H1 (cell line): ENCODE measurements at regions not wholly inside any gene's neighbourhood (a gene's known extent, or its start where the extent isn't known, plus 50 kb on each side); places are given as distances from the start of the nearest gene placed in this dataset.

ENCODE experiments used
- CTCF ChIA-PET: fragments of 300-600 bp; sonication (Branson Sonifier 250); formaldehyde crosslinking; loops from one replicate; lab custom pipeline; 2021; ENCODE audit not compliant: partially characterized antibody; lab: Charles Lee
- POLR2A ChIA-PET: fragments of 300-600 bp; sonication (Branson Sonifier 250); formaldehyde crosslinking; loops from one replicate; lab custom pipeline; 2021; ENCODE audit warnings: inconsistent platforms; ENCODE audit not compliant: partially characterized antibody; lab: Charles Lee
- DNase-seq, 2 experiments: peaks; one replicate each; pipeline versions ENCODE4 v3.0.0 to v3.0.0-alpha.2; 2010 to 2022; ENCODE audit warnings: low spot score in 2 of 2, low read depth in 1 of 2, mixed read lengths in 1 of 2
- FAIRE-seq: peaks from 2 replicates; lab custom pipeline; 2011; peaks lifted over from hg19 to GRCh38; lab: Jason Lieb, UNC
- H2AFZ ChIP-seq: 2 replicates; pipeline ENCODE4 v1.8.1; 2012; ENCODE audit warnings: low read length, inconsistent platforms
- H2AK5ac ChIP-seq: 2 replicates; pipeline ENCODE4 v1.6.1; 2013; ENCODE audit warnings: low read depth, low read length
- H2BK120ac ChIP-seq: replicated peaks from 2 replicates; pipeline ENCODE3; 2013; ENCODE audit warnings: low read depth, low read length, inconsistent platforms
- H2BK12ac ChIP-seq: 2 replicates; pipeline ENCODE4 v1.6.1; 2013; ENCODE audit warnings: low read depth, low read length
- H2BK15ac ChIP-seq: 2 replicates; pipeline ENCODE4 v1.6.1; 2013; ENCODE audit warnings: low read length
- H2BK20ac ChIP-seq: 2 replicates; pipeline ENCODE4 v1.6.1; 2013; ENCODE audit warnings: low read length
- H2BK5ac ChIP-seq: 2 replicates; pipeline ENCODE4 v1.6.1; 2013; ENCODE audit warnings: low read depth, low read length
- H3K14ac ChIP-seq: 2 replicates; pipeline ENCODE4 v1.6.1; 2013; ENCODE audit warnings: inconsistent platforms; ENCODE audit not compliant: insufficient read length
- H3K18ac ChIP-seq: 2 replicates; pipeline ENCODE4 v1.6.1; 2013; ENCODE audit warnings: low read length; ENCODE audit errors: extremely low read depth
- H3K23ac ChIP-seq: 2 replicates; pipeline ENCODE4 v1.6.1; 2013; ENCODE audit warnings: inconsistent platforms; ENCODE audit not compliant: insufficient read length
- H3K23me2 ChIP-seq: 2 replicates; pipeline ENCODE4 v1.6.1; 2013; ENCODE audit warnings: low read depth, low read length
- H3K27ac ChIP-seq: 2 replicates; pipeline ENCODE4 v1.6.1; 2011; ENCODE audit warnings: low read depth, low read length, inconsistent platforms
- H3K27me3 ChIP-seq, 4 experiments: replicated peaks in 1 of 4; 1 replicate in 1 of 4; 2 replicates in 3 of 4; pipeline versions ENCODE4 v1.6.1 to v1.8.1; 2011 to 2013; ENCODE audit warnings: low read length in 3 of 4, mild to moderate bottlenecking in 3 of 4, inconsistent platforms in 2 of 4, mixed read lengths in 2 of 4, moderate library complexity in 1 of 4; ENCODE audit not compliant: control insufficient read depth in 3 of 4, insufficient read depth in 3 of 4; ENCODE audit errors: extremely low read depth in 1 of 4
- H3K36me3 ChIP-seq, 4 experiments: 2 replicates each; pipeline versions ENCODE4 v1.6.1 to v1.8.1; 2011 to 2013; ENCODE audit warnings: mild to moderate bottlenecking in 4 of 4, low read length in 3 of 4, moderate library complexity in 2 of 4, control low read depth in 1 of 4, inconsistent platforms in 1 of 4; ENCODE audit not compliant: insufficient read depth in 4 of 4, control insufficient read depth in 2 of 4
- H3K4ac ChIP-seq: replicated peaks from 2 replicates; pipeline ENCODE3; 2013; ENCODE audit warnings: low read length, low read depth, mixed read lengths, inconsistent platforms; ENCODE audit not compliant: insufficient read length
- H3K4me1 ChIP-seq, 4 experiments: replicated peaks in 1 of 4; 1 replicate in 1 of 4; 2 replicates in 3 of 4; pipeline versions ENCODE4 v1.6.1 to v1.8.1; 2011 to 2013; ENCODE audit warnings: low read length in 3 of 4, inconsistent platforms in 2 of 4, mixed read lengths in 1 of 4; ENCODE audit not compliant: insufficient read depth in 4 of 4, control insufficient read depth in 3 of 4
- H3K4me2 ChIP-seq, 2 experiments: 2 replicates each; pipeline versions ENCODE4 v1.6.1 to v1.8.1; 2011 to 2013; ENCODE audit warnings: low read depth in 2 of 2, low read length in 2 of 2, control low read depth in 1 of 2, inconsistent platforms in 1 of 2, mild to moderate bottlenecking in 1 of 2; ENCODE audit not compliant: insufficient read depth in 1 of 2
- H3K4me3 ChIP-seq, 4 experiments: fragments of 200-600, 300-600 bp in 1 of 4; sonication (generic), shearing (Covaris generic), sonication (Bioruptor Twin) in 1 of 4; 2 replicates each; pipeline versions ENCODE4 v1.5.1 to v1.8.1; 2011 to 2016; ENCODE audit warnings: low read length in 4 of 4, low read depth in 3 of 4, control low read depth in 2 of 4, inconsistent platforms in 2 of 4, mild to moderate bottlenecking in 2 of 4, mixed read lengths in 1 of 4, moderate library complexity in 1 of 4; ENCODE audit not compliant: insufficient read depth in 2 of 4; ENCODE audit errors: extremely low read depth in 1 of 4
- H3K56ac ChIP-seq: replicated peaks from 2 replicates; pipeline ENCODE3; 2013; ENCODE audit warnings: low read depth, mild to moderate bottlenecking, mixed read lengths, low read length, inconsistent platforms; ENCODE audit not compliant: insufficient read length
- H3K79me1 ChIP-seq: 2 replicates; pipeline ENCODE4 v1.6.1; 2013; ENCODE audit warnings: low read depth, low read length, control low read depth
- H3K79me2 ChIP-seq, 2 experiments: 2 replicates each; pipeline versions ENCODE4 v1.6.1 to v1.8.1; 2012 to 2013; ENCODE audit warnings: low read length in 2 of 2, mild to moderate bottlenecking in 2 of 2, inconsistent platforms in 1 of 2; ENCODE audit not compliant: insufficient read depth in 2 of 2, control insufficient read depth in 1 of 2
- H3K9ac ChIP-seq, 4 experiments: replicated peaks in 1 of 4; 1 replicate in 1 of 4; 2 replicates in 3 of 4; pipeline versions ENCODE4 v1.6.1 to v1.8.1; 2011 to 2013; ENCODE audit warnings: low read depth in 3 of 4, low read length in 3 of 4, control low read depth in 2 of 4, mild to moderate bottlenecking in 2 of 4, moderate library complexity in 2 of 4, inconsistent platforms in 1 of 4; ENCODE audit errors: extremely low read depth in 1 of 4
- H3K9me3 ChIP-seq, 2 experiments: 2 replicates each; pipeline versions ENCODE4 v1.6.1 to v1.8.1; 2012 to 2013; ENCODE audit warnings: mild to moderate bottlenecking in 2 of 2, moderate library complexity in 2 of 2, control low read depth in 1 of 2, inconsistent platforms in 1 of 2, low read depth in 1 of 2, low read length in 1 of 2, mixed read lengths in 1 of 2; ENCODE audit not compliant: insufficient read depth in 2 of 2
- H4K20me1 ChIP-seq, 2 experiments: replicated peaks in 1 of 2; 2 replicates each; pipeline versions ENCODE3 to v1.8.1; 2011 to 2013; ENCODE audit warnings: inconsistent platforms in 2 of 2, low read length in 2 of 2, mild to moderate bottlenecking in 1 of 2; ENCODE audit not compliant: insufficient read depth in 2 of 2, control insufficient read depth in 1 of 2
- H4K5ac ChIP-seq: 2 replicates; pipeline ENCODE4 v1.6.1; 2013; ENCODE audit warnings: low read length, low read depth, mixed read lengths, inconsistent platforms; ENCODE audit not compliant: insufficient read length
- H4K8ac ChIP-seq: 2 replicates; pipeline ENCODE4 v1.8.0; 2013; ENCODE audit warnings: mild to moderate bottlenecking, moderate library complexity, low read length, inconsistent platforms; ENCODE audit not compliant: insufficient read depth; ENCODE audit errors: extremely low read depth
- H4K91ac ChIP-seq: replicated peaks from 2 replicates; pipeline ENCODE3; 2013; ENCODE audit warnings: low read length, mixed read lengths, inconsistent platforms; ENCODE audit not compliant: insufficient read length
- ASH2L ChIP-seq: fragments of 200-600, 300-600 bp; sonication (generic); IDR thresholded peaks from one replicate; pipeline ENCODE4 v1.7.1; 2017; ENCODE audit warnings: low read length
- CHD2 ChIP-seq: IDR thresholded peaks from 2 replicates; pipeline ENCODE4 v1.6.1; 2012; ENCODE audit warnings: low read length, improper control_type of control experiment
- FOSL1 ChIP-seq: IDR thresholded peaks from 2 replicates; pipeline ENCODE4 v1.6.1; 2011; ENCODE audit warnings: mild to moderate bottlenecking, low read depth, low read length, moderate library complexity; ENCODE audit not compliant: insufficient read depth
- HDAC6 ChIP-seq: IDR thresholded peaks from one replicate; pipeline ENCODE4 v1.7.1; 2012; ENCODE audit warnings: low read depth, mild to moderate bottlenecking, inconsistent platforms, low read length, moderate library complexity
- KDM5A ChIP-seq: fragments of 200-600 bp; IDR thresholded peaks from 2 replicates; pipeline ENCODE4 v1.7.1; 2012; ENCODE audit warnings: mild to moderate bottlenecking, low read length, inconsistent platforms, mixed read lengths
- RAD21 ChIP-seq, 2 experiments: IDR thresholded peaks in 1 of 2; conservative IDR thresholded peaks in 1 of 2; 2 replicates each; pipeline ENCODE4 v1.6.1; 2011; ENCODE audit warnings: low read depth in 2 of 2, low read length in 2 of 2, improper control_type of control experiment in 1 of 2, inconsistent platforms in 1 of 2, mild to moderate bottlenecking in 1 of 2, moderate library complexity in 1 of 2
- SUZ12 ChIP-seq: fragments of 200-600 bp; sonication (generic); IDR thresholded peaks from 2 replicates; pipeline ENCODE4 v1.6.1; 2012; ENCODE audit warnings: mild to moderate bottlenecking, inconsistent platforms, low read length, moderate library complexity, mixed read lengths
- TCF12 ChIP-seq: IDR thresholded peaks from 2 replicates; pipeline ENCODE4 v1.6.1; 2011; ENCODE audit warnings: low read depth, mild to moderate bottlenecking, low read length
- YY1 ChIP-seq: IDR thresholded peaks from 2 replicates; pipeline ENCODE4 v1.6.1; 2011; ENCODE audit warnings: low read depth, mild to moderate bottlenecking, low read length
- ZNF274 ChIP-seq: IDR thresholded peaks from 2 replicates; pipeline ENCODE4 v1.7.0; 2012; ENCODE audit warnings: low read length, borderline replicate concordance; ENCODE audit errors: extremely low read depth
- WGBS, 2 experiments: shearing (Covaris generic) in 1 of 2; methylation state at CpG; one replicate each; pipeline versions ENCODE4 v1.1.6 to v1.1.7; 2013 to 2015; ENCODE audit warnings: low lambda C conversion rate in 2 of 2, mixed read lengths in 2 of 2, inconsistent platforms in 1 of 2, low coverage in 1 of 2, missing lambda C conversion rate in 1 of 2; ENCODE audit not compliant: insufficient replicate concordance in 2 of 2, insufficient coverage in 1 of 2, insufficient read length in 1 of 2; ENCODE audit errors: extremely low coverage in 1 of 2, missing lambda C conversion rate in 1 of 2; 5-methylcytosine and 5-hydroxymethylcytosine counted together
- TF ChIP-seq, protein P1 (sequence below), 3 experiments: IDR thresholded peaks; 1 replicate in 2 of 3; 2 replicates in 1 of 3; pipeline versions ENCODE4 v1.5.1 to v1.6.1; 2011; ENCODE audit warnings: low read length in 3 of 3, mild to moderate bottlenecking in 3 of 3, inconsistent platforms in 2 of 3, low read depth in 1 of 3, moderate library complexity in 1 of 3; ENCODE audit not compliant: insufficient read depth in 1 of 3; ENCODE audit errors: control extremely low read depth in 1 of 3

DNA sequence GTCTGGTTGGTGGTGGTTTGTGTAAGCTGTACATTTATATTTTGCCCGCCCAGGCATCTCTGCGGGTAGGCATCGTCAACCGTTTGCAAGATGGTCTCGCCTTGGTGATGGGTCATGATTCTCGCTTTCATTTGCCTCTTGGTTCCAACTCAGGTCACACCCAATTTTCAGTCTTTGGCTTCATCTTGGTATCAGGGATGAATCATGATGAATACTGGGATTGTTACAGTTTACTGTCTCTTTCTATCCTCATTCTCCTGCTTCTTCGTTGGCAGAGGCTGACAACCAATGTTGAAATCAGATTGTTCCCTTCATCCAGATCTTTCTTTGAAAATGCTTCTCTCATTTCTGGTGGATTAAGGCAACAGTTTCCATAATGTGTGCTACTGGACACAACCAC, 129.7 kb upstream of the KAZN start:
- Histone ChIP-seq H3K79me2 (no peaks in the 10 kb centered on the region), H2BK5ac (no peak overlapping the region), H4K5ac (no peak overlapping the region), H4K91ac (no peak overlapping the region), H4K20me1 (no peaks in the 10 kb centered on the region)
- TF ChIP-seq HDAC6 (no peak), ZNF274 (no peak), TCF12 (no peak), CHD2 (no peak), ASH2L (no peak), SUZ12 (no peak), KDM5A (no peak), FOSL1 (no peak), YY1 (no peak), RAD21 (IDR thresholded peaks at IDR 0.05 in 1 of 2, conservative IDR thresholded peaks at IDR 0.05 in 1 of 2; ENCODE audit: low read depth in 2 of 2, low read length in 2 of 2) (no peak)
- TF ChIP-seq, protein P1, sequence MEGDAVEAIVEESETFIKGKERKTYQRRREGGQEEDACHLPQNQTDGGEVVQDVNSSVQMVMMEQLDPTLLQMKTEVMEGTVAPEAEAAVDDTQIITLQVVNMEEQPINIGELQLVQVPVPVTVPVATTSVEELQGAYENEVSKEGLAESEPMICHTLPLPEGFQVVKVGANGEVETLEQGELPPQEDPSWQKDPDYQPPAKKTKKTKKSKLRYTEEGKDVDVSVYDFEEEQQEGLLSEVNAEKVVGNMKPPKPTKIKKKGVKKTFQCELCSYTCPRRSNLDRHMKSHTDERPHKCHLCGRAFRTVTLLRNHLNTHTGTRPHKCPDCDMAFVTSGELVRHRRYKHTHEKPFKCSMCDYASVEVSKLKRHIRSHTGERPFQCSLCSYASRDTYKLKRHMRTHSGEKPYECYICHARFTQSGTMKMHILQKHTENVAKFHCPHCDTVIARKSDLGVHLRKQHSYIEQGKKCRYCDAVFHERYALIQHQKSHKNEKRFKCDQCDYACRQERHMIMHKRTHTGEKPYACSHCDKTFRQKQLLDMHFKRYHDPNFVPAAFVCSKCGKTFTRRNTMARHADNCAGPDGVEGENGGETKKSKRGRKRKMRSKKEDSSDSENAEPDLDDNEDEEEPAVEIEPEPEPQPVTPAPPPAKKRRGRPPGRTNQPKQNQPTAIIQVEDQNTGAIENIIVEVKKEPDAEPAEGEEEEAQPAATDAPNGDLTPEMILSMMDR (IDR thresholded peaks at IDR 0.05; ENCODE audit: control extremely low read depth in 1 of 3, insufficient read depth in 1 of 3, low read depth in 1 of 3, low read length in 3 of 3): no peak
- TF ChIP-seq, all 59 proteins: peak for 0
- no peak overlapping the region for H3K4me2 ChIP-seq
- DNase-seq (no peak), FAIRE-seq (no peak)
- H3K23me2 ChIP-seq: no peaks in the 10 kb centered on the region
- no peaks in the 10 kb centered on the region for H3K79me1 ChIP-seq
- no peaks in the 10 kb centered on the region for H3K4me1 ChIP-seq
- no peaks in the 10 kb centered on the region for H3K27me3 ChIP-seq
- no peak overlapping the region for H3K14ac ChIP-seq
- H2AK5ac ChIP-seq: no peak overlapping the region
- no peaks in the 10 kb centered on the region for H3K9me3 ChIP-seq
- H3K9ac ChIP-seq: no peak overlapping the region
- no peak overlapping the region for H3K23ac ChIP-seq
- H3K4ac ChIP-seq: no peak overlapping the region
- H3K27ac ChIP-seq: no peak overlapping the region
- H3K18ac ChIP-seq: no peak overlapping the region
- no peak overlapping the region for H3K4me3 ChIP-seq
- no peak overlapping the region for H4K8ac ChIP-seq
- 0 out of 2 replicates have a peak overlapping the region, but pooled peaks have one; percentile 29 for H2AFZ ChIP-seq
- ChIA-PET POLR2A (no interaction called here), CTCF (no interaction called here)
- no peak overlapping the region for H2BK12ac ChIP-seq
- no peak overlapping the region for H2BK120ac ChIP-seq
- WGBS, 2 experiments: 94% methylated on average over 7 of the region's 7 CpGs; no CpG with 5 or more reads in 1 of the 2 experiments
- no peaks in the 10 kb centered on the region for H3K36me3 ChIP-seq
- no peak overlapping the region for H2BK15ac ChIP-seq
- H2BK20ac ChIP-seq: no peak overlapping the region
- no peak overlapping the region for H3K56ac ChIP-seq
